Transverse colon (tissue), 4 donors: ENCODE measurements at regions not wholly inside any gene's neighbourhood (a gene's known extent, or its start where the extent isn't known, plus 50 kb on each side); places are given as distances from the start of the nearest gene placed in this dataset.

ENCODE experiments used
- CTCF ChIP-seq, 5 experiments: fragments of 200-600 bp in 3 of 5; fragments of 450-650 bp in 2 of 5; sonication (generic) in 3 of 5; IDR thresholded peaks; 1 replicate in 2 of 5; 2 replicates in 3 of 5; pipeline ENCODE4 v1.5.1; 2016 to 2017; ENCODE audit warnings: antibody characterized with exemption in 5 of 5, inconsistent platforms in 3 of 5, mild to moderate bottlenecking in 2 of 5, moderate library complexity in 1 of 5
- EP300 ChIP-seq: sonication (generic); formaldehyde crosslinking; IDR thresholded peaks from one replicate; pipeline ENCODE4 v1.6.1; 2017; ENCODE audit warnings: antibody characterized with exemption, low read depth
- POLR2A ChIP-seq: fragments of 450-650 bp; IDR thresholded peaks from one replicate; pipeline ENCODE4 v1.6.1; 2016; ENCODE audit warnings: antibody characterized with exemption, mild to moderate bottlenecking, moderate library complexity
- POLR2AphosphoS5 ChIP-seq, 3 donors: sonication (generic); formaldehyde crosslinking; IDR thresholded peaks; one replicate each; pipeline ENCODE4 v1.6.1; 2016; ENCODE audit warnings: antibody characterized with exemption in 3 of 3

GRCh38 chr6:51184046-51184445, 365.4 kb downstream of the TFAP2B start:
- TF ChIP-seq CTCF (IDR thresholded peaks at IDR 0.05) (no peak), POLR2A (no peak), POLR2AphosphoS5 (IDR thresholded peaks at IDR 0.05) (no peak), EP300 (no peak)
